Neural cell (in vitro differentiated cells): ENCODE measurements at regions not wholly inside any gene's neighbourhood (a gene's known extent, or its start where the extent isn't known, plus 50 kb on each side); places are given as distances from the start of the nearest gene placed in this dataset.

ENCODE experiments used
- EP300 ChIP-seq: fragments of 450-650 bp; conservative IDR thresholded peaks from 2 replicates; pipeline ENCODE4 v1.6.1; 2014; ENCODE audit warnings: antibody characterized with exemption, mild to moderate bottlenecking, moderate library complexity; ENCODE audit not compliant: poor library complexity, severe bottlenecking
- REST ChIP-seq: IDR thresholded peaks from 2 replicates; pipeline ENCODE4 v1.6.1; 2012; ENCODE audit warnings: borderline replicate concordance
- TF ChIP-seq, protein P1 (sequence below): fragments of 450-650 bp; IDR thresholded peaks from 2 replicates; pipeline ENCODE4 v1.5.1; 2014; ENCODE audit warnings: antibody characterized with exemption, mild to moderate bottlenecking, moderate library complexity; ENCODE audit not compliant: poor library complexity, severe bottlenecking

GRCh38 chr4:124890522-124890921 is 178.0 kb upstream of the ANKRD50 start:
- TF ChIP-seq, protein P1, sequence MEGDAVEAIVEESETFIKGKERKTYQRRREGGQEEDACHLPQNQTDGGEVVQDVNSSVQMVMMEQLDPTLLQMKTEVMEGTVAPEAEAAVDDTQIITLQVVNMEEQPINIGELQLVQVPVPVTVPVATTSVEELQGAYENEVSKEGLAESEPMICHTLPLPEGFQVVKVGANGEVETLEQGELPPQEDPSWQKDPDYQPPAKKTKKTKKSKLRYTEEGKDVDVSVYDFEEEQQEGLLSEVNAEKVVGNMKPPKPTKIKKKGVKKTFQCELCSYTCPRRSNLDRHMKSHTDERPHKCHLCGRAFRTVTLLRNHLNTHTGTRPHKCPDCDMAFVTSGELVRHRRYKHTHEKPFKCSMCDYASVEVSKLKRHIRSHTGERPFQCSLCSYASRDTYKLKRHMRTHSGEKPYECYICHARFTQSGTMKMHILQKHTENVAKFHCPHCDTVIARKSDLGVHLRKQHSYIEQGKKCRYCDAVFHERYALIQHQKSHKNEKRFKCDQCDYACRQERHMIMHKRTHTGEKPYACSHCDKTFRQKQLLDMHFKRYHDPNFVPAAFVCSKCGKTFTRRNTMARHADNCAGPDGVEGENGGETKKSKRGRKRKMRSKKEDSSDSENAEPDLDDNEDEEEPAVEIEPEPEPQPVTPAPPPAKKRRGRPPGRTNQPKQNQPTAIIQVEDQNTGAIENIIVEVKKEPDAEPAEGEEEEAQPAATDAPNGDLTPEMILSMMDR = no peak
- no peak for TF ChIP-seq EP300
- no peak for TF ChIP-seq REST
